GM10266 (cell line): ENCODE measurements at regions not wholly inside any gene's neighbourhood (a gene's known extent, or its start where the extent isn't known, plus 50 kb on each side); places are given as distances from the start of the nearest gene placed in this dataset.
"Not testable (repeated sequence)": the region's sequence is repeated elsewhere in the genome, so short reads cannot be mapped to it uniquely, and the experiment has no call there.

Experiments used
- DNase-seq: peaks from one replicate; pipeline ENCODE4 v3.0.0; 2012; ENCODE audit errors: extremely low spot score
- TF ChIP-seq, protein P1 (sequence below): IDR thresholded peaks from 2 replicates; pipeline ENCODE4 v1.5.1; 2012; ENCODE audit warnings: mild to moderate bottlenecking, low read depth; ENCODE audit not compliant: control insufficient read depth, insufficient read depth; ENCODE audit errors: missing control alignments

- TF ChIP-seq, protein P1, sequence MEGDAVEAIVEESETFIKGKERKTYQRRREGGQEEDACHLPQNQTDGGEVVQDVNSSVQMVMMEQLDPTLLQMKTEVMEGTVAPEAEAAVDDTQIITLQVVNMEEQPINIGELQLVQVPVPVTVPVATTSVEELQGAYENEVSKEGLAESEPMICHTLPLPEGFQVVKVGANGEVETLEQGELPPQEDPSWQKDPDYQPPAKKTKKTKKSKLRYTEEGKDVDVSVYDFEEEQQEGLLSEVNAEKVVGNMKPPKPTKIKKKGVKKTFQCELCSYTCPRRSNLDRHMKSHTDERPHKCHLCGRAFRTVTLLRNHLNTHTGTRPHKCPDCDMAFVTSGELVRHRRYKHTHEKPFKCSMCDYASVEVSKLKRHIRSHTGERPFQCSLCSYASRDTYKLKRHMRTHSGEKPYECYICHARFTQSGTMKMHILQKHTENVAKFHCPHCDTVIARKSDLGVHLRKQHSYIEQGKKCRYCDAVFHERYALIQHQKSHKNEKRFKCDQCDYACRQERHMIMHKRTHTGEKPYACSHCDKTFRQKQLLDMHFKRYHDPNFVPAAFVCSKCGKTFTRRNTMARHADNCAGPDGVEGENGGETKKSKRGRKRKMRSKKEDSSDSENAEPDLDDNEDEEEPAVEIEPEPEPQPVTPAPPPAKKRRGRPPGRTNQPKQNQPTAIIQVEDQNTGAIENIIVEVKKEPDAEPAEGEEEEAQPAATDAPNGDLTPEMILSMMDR = no peak
- DNase-seq = no peak
Observed at GRCh38 chr3:178350763-178351162, 185.5 kb upstream of the KCNMB2 start.

DNA sequence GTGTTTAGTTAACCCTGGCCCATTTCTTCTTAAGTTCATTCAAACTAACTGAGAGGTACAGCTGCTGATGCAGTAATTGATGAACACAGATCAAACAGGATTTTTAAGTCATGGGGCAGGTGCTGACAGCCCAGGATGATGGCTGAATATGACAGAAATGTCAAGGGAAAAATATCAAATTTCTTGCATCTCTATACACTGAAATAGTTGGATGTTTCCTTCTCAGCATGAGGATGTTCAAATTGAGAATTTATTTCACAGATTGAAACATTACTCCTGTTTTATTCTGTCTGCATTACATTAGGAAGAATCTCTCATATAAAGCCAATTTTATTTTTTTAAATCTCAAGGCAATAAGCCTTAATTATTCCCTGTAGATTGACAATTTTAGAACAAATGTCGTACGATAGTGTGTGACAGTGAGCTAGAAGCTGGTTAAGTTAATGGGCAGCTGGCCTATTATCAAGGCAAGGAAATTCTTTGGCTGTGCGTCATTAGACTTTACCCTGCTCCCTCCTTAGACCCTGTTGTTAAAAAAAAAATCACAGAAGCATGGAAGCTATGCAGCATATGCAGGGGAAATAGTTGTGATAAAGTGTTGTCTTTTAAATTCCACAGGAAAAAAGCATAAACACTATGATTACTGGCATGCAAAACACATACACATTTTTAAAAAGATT is 183.8 kb upstream of the KCNMB2 start:
- TF ChIP-seq, protein P1 = no peak
- DNase-seq = no peak

GRCh38 chr3:178353006-178353694 is 183.1 kb upstream of the KCNMB2 start:
- TF ChIP-seq, protein P1 = no peak
- no peak for DNase-seq

GRCh38 chr3:178359728-178360127 is 176.5 kb upstream of the KCNMB2 start:
- DNase-seq = no peak
- TF ChIP-seq, protein P1 = no peak

GRCh38 chr3:178363048-178363447 is 173.2 kb upstream of the KCNMB2 start:
- DNase-seq = not testable (repeated sequence)

DNA sequence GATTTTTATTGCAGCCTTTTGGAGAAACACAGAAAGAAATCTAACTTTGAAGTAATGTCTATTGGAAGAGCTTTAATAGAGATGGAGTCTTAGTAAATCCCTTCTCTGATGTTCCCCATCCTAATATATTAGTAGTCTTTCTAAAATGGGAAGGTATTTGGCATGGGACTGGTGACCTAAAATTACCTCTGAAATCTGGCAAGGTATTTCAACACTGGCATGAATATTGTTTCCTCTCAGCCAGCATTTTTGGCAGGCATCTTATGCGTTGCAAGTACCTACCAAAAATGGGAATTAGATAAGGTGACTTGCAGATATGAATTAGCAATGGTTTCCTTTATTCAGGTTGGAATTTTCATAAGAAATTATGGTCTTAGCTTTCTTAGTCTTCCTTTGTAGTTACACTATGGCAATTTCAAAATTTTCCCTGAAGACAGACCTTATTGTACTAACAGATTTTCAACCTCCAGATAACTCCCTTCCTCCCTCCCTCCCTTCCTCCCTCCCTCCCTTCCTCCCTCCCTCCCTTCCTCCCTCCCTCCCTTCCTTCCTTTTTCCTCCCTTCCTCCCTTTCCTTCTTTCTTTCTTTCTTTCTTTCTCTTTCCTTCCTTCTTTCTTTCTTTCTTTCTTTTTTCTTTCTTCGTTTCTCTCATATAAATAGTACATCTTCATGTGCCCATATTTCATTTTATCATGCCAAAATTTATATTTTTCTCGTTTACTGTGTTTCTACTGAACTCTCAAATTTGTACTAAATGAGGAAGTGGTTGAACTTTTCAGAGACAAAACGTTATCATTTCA is 168.2 kb upstream of the KCNMB2 start:
- DNase-seq = no peak
- TF ChIP-seq, protein P1 = no peak

GRCh38 chr3:178369006-178369405 is 167.2 kb upstream of the KCNMB2 start:
- TF ChIP-seq, protein P1 = no peak
- DNase-seq = no peak
